GM12878 (cell line): ENCODE measurements at regions not wholly inside any gene's neighbourhood (a gene's known extent, or its start where the extent isn't known, plus 50 kb on each side); places are given as distances from the start of the nearest gene placed in this dataset.

Experiments used
- CEBPB ChIP-seq, 2 experiments: fragments of 150-350 bp in 1 of 2; IDR thresholded peaks; 2 replicates each; pipeline ENCODE4 v1.6.1; 2012 to 2014; ENCODE audit warnings: low read depth in 2 of 2, low read length in 2 of 2, borderline replicate concordance in 1 of 2, inconsistent platforms in 1 of 2
- MEF2B ChIP-seq: fragments of 450-650 bp; IDR thresholded peaks from 2 replicates; pipeline ENCODE4 v1.6.1; 2018; ENCODE audit warnings: mild to moderate bottlenecking, moderate library complexity; ENCODE audit not compliant: partially characterized antibody, poor library complexity, severe bottlenecking
- RUNX3 ChIP-seq: IDR thresholded peaks from 2 replicates; pipeline ENCODE4 v1.6.1; 2012; ENCODE audit warnings: low read length, inconsistent platforms
- SIX5 ChIP-seq: IDR thresholded peaks from 2 replicates; pipeline ENCODE4 v1.6.1; 2011; ENCODE audit warnings: mild to moderate bottlenecking, low read depth, low read length, moderate library complexity; ENCODE audit not compliant: severe bottlenecking
- TF ChIP-seq, protein P1 (sequence below): fragments of 450-650 bp; IDR thresholded peaks from 2 replicates; pipeline ENCODE4 v1.6.1; 2017; ENCODE audit warnings: low read depth, mild to moderate bottlenecking, moderate library complexity
- TF ChIP-seq, protein P2 (sequence below): IDR thresholded peaks from 2 replicates; pipeline ENCODE4 v1.6.1; 2012; ENCODE audit warnings: improper control_type of control experiment, low read depth, low read length; ENCODE audit not compliant: insufficient replicate concordance

DNA sequence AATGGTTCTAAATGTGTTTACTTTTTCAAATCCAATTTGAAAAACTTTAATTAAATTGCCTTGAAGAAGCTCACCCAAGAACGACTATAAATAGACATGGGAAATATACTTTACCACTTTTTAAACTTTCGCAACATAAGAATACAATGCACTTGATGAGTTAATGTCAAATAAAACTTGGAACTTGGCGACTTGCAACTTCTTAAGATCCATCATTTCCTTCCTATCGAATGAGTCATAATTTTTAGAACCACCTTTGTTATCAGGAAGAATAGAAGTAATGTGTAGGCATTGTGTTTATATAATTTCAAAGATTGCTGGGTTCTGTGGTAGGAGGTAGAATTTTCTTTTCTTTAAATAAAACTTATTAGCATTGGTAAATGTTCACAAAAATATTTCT, 1417.4 kb upstream of the FLRT2 start (continued):
- TF ChIP-seq CEBPB (IDR thresholded peaks at IDR 0.05; ENCODE audit: borderline replicate concordance in 1 of 2, low read depth in 2 of 2, low read length in 2 of 2) (no peak), MEF2B (no peak), RUNX3 (no peak), SIX5 (no peak)
- TF ChIP-seq, protein P1, sequence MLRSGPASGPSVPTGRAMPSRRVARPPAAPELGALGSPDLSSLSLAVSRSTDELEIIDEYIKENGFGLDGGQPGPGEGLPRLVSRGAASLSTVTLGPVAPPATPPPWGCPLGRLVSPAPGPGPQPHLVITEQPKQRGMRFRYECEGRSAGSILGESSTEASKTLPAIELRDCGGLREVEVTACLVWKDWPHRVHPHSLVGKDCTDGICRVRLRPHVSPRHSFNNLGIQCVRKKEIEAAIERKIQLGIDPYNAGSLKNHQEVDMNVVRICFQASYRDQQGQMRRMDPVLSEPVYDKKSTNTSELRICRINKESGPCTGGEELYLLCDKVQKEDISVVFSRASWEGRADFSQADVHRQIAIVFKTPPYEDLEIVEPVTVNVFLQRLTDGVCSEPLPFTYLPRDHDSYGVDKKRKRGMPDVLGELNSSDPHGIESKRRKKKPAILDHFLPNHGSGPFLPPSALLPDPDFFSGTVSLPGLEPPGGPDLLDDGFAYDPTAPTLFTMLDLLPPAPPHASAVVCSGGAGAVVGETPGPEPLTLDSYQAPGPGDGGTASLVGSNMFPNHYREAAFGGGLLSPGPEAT = no peak
- TF ChIP-seq, protein P2, sequence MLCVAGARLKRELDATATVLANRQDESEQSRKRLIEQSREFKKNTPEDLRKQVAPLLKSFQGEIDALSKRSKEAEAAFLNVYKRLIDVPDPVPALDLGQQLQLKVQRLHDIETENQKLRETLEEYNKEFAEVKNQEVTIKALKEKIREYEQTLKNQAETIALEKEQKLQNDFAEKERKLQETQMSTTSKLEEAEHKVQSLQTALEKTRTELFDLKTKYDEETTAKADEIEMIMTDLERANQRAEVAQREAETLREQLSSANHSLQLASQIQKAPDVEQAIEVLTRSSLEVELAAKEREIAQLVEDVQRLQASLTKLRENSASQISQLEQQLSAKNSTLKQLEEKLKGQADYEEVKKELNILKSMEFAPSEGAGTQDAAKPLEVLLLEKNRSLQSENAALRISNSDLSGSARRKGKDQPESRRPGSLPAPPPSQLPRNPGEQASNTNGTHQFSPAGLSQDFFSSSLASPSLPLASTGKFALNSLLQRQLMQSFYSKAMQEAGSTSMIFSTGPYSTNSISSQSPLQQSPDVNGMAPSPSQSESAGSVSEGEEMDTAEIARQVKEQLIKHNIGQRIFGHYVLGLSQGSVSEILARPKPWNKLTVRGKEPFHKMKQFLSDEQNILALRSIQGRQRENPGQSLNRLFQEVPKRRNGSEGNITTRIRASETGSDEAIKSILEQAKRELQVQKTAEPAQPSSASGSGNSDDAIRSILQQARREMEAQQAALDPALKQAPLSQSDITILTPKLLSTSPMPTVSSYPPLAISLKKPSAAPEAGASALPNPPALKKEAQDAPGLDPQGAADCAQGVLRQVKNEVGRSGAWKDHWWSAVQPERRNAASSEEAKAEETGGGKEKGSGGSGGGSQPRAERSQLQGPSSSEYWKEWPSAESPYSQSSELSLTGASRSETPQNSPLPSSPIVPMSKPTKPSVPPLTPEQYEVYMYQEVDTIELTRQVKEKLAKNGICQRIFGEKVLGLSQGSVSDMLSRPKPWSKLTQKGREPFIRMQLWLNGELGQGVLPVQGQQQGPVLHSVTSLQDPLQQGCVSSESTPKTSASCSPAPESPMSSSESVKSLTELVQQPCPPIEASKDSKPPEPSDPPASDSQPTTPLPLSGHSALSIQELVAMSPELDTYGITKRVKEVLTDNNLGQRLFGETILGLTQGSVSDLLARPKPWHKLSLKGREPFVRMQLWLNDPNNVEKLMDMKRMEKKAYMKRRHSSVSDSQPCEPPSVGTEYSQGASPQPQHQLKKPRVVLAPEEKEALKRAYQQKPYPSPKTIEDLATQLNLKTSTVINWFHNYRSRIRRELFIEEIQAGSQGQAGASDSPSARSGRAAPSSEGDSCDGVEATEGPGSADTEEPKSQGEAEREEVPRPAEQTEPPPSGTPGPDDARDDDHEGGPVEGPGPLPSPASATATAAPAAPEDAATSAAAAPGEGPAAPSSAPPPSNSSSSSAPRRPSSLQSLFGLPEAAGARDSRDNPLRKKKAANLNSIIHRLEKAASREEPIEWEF = no peak
